Left ventricle myocardium inferior (tissue), 1 donor: ENCODE measurements at regions not wholly inside any gene's neighbourhood (a gene's known extent, or its start where the extent isn't known, plus 50 kb on each side); places are given as distances from the start of the nearest gene placed in this dataset.

ENCODE experiments used
- DNase-seq: peaks from one replicate; pipeline ENCODE4 v3.0.0-alpha.2; 2020
- H3K27ac ChIP-seq: fragments of 200-600 bp; replicated peaks from 2 replicates; pipeline ENCODE4 v1.8.0; 2021
- H3K27me3 ChIP-seq: fragments of 200-600 bp; 2 replicates; pipeline ENCODE4 v1.8.0; 2021; ENCODE audit warnings: low read depth
- H3K36me3 ChIP-seq: fragments of 200-600 bp; 2 replicates; pipeline ENCODE4 v1.8.0; 2021
- H3K4me1 ChIP-seq: fragments of 200-600 bp; 2 replicates; pipeline ENCODE4 v1.8.0; 2021
- H3K4me3 ChIP-seq: fragments of 200-600 bp; 2 replicates; pipeline ENCODE4 v1.8.0; 2021; ENCODE audit warnings: mild to moderate bottlenecking, moderate library complexity
- H3K9me3 ChIP-seq: fragments of 200-600 bp; replicated peaks from 2 replicates; pipeline ENCODE4 v1.8.0; 2021
- CTCF ChIP-seq: fragments of 200-600 bp; IDR thresholded peaks from 2 replicates; pipeline ENCODE4 v1.8.0; 2021; ENCODE audit warnings: antibody characterized with exemption, mild to moderate bottlenecking, borderline replicate concordance
- intact Hi-C: fragments of 100-400 bp; cut with micrococcal nuclease; formaldehyde crosslinking; loops from one replicate; pipeline ENCODE4 v1.11.0; 2022
- donor health status: DM: no; HTN: yes; CAD: no; lungs with severe emphysema.

GRCh38 chr6:133034509-133035206, 206.5 kb upstream of the EYA4 start:
- H3K4me1 ChIP-seq, result no peaks in the 10 kb centered on the region
- no peaks in the 10 kb centered on the region for H3K9me3 ChIP-seq
- no peak for DNase-seq
- H3K27ac ChIP-seq, result no peak overlapping the region
- H3K4me3 ChIP-seq, result no peak overlapping the region
- H3K27me3 ChIP-seq, result no peaks in the 10 kb centered on the region
- no peak for TF ChIP-seq CTCF
- no peaks in the 10 kb centered on the region for H3K36me3 ChIP-seq
- intact Hi-C loops, result no loop called here

DNA sequence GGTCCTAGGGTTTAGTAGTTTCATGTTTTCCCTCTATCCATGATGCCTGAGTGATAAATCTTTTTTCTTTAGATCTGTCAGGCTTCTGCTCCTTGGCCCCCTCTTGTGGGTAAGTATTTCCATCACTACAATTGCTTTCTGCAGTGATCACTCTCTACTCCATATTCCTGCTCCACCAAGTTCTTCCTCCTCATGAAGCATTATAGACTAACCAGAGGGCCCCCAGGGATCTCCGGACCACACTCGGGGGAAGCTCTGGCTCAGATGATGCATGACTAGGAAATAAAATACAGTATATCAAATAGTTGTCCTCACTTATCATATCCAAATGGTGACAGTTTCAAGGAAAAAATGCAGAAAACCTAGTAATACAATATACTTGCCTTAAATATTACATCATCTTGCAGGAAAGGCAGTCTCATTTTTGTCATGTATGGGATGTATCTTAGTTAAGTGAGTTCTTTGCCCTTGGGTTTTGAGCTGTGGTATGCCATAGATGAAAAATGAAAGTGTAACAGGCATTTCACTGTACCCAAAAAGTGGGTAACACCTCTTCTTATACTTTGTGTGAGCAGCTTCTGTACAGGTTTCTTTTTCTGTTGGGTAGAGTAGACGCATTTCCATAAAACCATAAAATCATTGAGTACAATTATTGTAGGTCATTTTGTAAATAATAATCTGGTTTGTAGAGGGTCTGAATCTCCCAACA, 200.9 kb upstream of the EYA4 start:
- Histone ChIP-seq H3K9me3 (no peaks in the 10 kb centered on the region), H3K4me1 (peaks cover 9% of the 10 kb centered on the region), H3K4me3 (no peak overlapping the region), H3K27ac (peak overlapping the region; percentile 47), H3K27me3 (no peaks in the 10 kb centered on the region), H3K36me3 (no peaks in the 10 kb centered on the region)
- intact Hi-C loops, result no loop called here
- TF ChIP-seq CTCF, result peak; percentile 48
- no peak for DNase-seq

DNA sequence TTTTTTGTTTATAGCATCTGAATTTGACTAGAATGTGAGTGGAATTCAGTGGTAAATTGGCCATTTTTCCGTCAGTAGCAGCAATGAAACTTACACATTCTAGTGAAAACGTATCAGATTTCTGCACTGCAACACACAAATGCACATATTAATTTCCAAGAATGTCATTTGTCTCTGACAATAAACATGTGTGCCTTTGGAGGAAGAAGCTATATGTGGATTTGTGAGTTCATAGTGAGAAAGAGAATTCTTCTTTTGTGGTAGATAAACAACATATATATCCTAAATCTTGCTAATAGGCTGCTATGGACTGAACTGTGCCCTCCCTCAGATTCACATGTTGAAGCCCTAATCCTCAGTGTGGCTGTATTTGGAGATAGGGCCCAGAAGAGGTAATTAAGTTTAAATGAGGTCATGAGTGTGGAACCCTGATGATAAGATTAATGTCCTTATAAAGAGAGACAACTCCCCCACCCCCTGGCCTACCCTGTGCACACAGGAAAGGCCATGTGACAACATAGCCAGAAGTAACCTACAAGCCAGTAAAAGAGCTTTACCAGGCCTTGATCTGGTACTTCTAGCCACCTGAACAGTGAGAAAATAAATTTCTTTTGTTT, 200.2 kb upstream of the EYA4 start:
- Histone ChIP-seq H3K27ac (peak overlapping the region; percentile 47), H3K9me3 (no peaks in the 10 kb centered on the region)
- intact Hi-C loops, result no loop called here

GRCh38 chr6:133042550-133043120, 198.5 kb upstream of the EYA4 start:
- no peak for DNase-seq
- TF ChIP-seq CTCF, result no peak
- Histone ChIP-seq H3K9me3 (no peaks in the 10 kb centered on the region), H3K27me3 (no peaks in the 10 kb centered on the region), H3K36me3 (no peaks in the 10 kb centered on the region), H3K27ac (no peak overlapping the region), H3K4me1 (peaks cover 19% of the 10 kb centered on the region), H3K4me3 (no peak overlapping the region)
- intact Hi-C loops, result no loop called here

More for the DNA sequence above, 200.2 kb upstream of the EYA4 start:
- Histone ChIP-seq H3K27me3 (no peaks in the 10 kb centered on the region), H3K4me3 (no peak overlapping the region), H3K4me1 (peaks cover 10% of the 10 kb centered on the region), H3K36me3 (no peaks in the 10 kb centered on the region)
- DNase-seq, result peak; percentile 15
- TF ChIP-seq CTCF, result no peak

DNA sequence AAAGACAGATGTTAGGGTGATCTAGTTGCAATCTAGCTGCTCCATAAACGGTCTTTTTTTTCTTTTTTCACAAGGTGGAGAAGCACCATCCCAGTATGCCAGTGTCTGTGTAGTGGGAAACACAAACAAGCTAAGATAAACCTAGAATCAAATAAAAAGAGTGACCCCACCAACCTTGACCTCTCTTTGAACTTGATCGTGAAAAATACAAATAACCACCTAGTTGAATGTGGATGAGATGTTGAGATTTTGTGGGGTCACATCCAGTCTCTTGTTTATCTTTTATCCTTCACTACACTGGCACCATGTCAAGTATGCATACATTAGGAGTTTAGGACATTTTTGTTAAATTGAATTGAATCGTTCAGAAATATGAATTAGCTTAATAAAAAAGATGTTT, 194.6 kb upstream of the EYA4 start:
- H3K36me3 ChIP-seq, result no peaks in the 10 kb centered on the region
- no peak for DNase-seq
- no peak for TF ChIP-seq CTCF
- H3K4me3 ChIP-seq, result no peak overlapping the region
- H3K27ac ChIP-seq, result peak overlapping the region; percentile 77
- H3K27me3 ChIP-seq, result no peaks in the 10 kb centered on the region
- intact Hi-C loops, result no loop called here
- peaks cover 10% of the 10 kb centered on the region for H3K4me1 ChIP-seq
- no peaks in the 10 kb centered on the region for H3K9me3 ChIP-seq
